ENCODE measurements at regions not wholly inside any gene's neighbourhood (a gene's known extent, or its start where the extent isn't known, plus 50 kb on each side); places are given as distances from the start of the nearest gene placed in this dataset.

DNA sequence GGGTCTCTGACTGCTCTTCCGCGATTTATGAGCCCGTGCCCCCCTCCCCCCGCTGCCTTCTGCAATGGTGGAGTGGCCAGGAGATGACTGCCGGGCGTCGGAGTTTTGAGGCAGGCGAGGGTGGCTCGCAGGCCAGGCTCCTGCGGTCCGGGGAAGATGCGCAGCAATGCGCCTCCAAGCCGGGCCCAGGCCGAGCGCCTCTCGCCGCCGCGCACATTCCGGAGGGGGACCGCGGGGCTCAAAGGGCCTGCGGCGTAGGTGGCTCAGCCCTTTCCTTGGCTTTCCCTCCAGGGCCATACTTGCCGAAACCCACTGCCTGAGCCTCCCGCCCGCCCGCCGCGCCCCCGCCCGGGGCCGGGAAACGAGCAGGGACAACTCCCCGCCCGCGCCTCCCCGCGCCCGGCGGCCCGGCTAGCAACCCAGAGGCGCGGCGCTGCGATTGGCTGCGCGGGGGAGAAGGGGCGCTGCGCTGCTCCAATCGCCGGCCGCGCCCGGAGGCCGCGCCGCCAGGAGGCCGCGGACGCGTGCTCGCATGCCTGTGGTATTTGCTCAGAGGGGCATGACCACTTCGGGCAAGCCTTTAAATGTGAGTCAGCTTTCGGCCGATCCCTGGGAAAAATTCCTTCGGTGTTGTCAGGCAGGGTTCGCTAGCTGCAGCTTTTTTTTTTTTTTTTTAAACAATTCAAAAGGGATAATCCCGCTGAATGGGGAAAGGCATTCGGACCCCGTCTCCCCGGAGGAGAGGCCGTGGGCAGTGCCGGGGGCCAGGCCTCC is 157.9 kb upstream of the PARP11 start:
- Histone ChIP-seq H4K20me1 (ENCODE audit: low read depth, low read length) (no peaks in the 10 kb centered on the region), H3K27ac (ENCODE audit: low read depth, low read length) (no peak overlapping the region), H3K79me2 (ENCODE audit: insufficient read depth, low read length) (no peaks in the 10 kb centered on the region), H3K27me3 (ENCODE audit: low read length) (no peaks in the 10 kb centered on the region), H3K9me2 (replicated peaks; ENCODE audit: insufficient read depth, low read length) (no peaks in the 10 kb centered on the region), H3K4me3 (ENCODE audit: insufficient read depth, low read length, poor library complexity, severe bottlenecking) (no peak overlapping the region), H3K4me2 (ENCODE audit: low read depth, low read length, poor library complexity, severe bottlenecking) (no peak overlapping the region), H2AFZ (ENCODE audit: low read depth, low read length, severe bottlenecking) (no peak overlapping the region), H3K36me3 (ENCODE audit: low read length) (no peaks in the 10 kb centered on the region), H3K9me3 (ENCODE audit: insufficient read depth, low read length) (no peaks in the 10 kb centered on the region), H3F3A (ENCODE audit: insufficient read depth) (no peaks in the 10 kb centered on the region), H3K9ac (ENCODE audit: low read length) (no peak overlapping the region)
- no peak for TF ChIP-seq EZH2phosphoT487 (conservative IDR thresholded peaks at IDR 0.05; ENCODE audit: low read length)
- TF ChIP-seq, protein P1, sequence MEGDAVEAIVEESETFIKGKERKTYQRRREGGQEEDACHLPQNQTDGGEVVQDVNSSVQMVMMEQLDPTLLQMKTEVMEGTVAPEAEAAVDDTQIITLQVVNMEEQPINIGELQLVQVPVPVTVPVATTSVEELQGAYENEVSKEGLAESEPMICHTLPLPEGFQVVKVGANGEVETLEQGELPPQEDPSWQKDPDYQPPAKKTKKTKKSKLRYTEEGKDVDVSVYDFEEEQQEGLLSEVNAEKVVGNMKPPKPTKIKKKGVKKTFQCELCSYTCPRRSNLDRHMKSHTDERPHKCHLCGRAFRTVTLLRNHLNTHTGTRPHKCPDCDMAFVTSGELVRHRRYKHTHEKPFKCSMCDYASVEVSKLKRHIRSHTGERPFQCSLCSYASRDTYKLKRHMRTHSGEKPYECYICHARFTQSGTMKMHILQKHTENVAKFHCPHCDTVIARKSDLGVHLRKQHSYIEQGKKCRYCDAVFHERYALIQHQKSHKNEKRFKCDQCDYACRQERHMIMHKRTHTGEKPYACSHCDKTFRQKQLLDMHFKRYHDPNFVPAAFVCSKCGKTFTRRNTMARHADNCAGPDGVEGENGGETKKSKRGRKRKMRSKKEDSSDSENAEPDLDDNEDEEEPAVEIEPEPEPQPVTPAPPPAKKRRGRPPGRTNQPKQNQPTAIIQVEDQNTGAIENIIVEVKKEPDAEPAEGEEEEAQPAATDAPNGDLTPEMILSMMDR (IDR thresholded peaks at IDR 0.05; ENCODE audit: insufficient read depth, low read length, poor library complexity, severe bottlenecking): no peak

DNA sequence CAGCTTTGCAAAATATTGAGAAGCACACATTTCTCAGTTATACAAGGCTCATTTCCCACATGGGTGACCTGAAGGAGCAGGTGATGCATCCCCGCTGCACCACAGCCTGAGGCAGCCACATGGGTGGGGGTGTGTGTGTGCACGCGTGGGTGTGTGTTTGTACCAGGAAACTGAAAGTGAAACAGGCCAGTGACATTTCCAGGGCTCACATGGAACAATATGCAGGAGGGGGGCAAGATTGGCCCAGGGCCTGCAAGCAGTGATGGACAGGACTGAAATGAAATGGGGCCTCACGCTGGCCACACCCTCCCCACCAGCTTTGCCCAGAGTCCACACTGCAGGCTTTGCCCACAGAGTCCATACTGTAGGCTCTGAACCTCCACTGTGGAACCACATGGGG is 154.2 kb upstream of the PARP11 start:
- H2AFZ ChIP-seq (ENCODE audit: low read depth, low read length, severe bottlenecking): no peak overlapping the region
- H3K9me3 ChIP-seq (ENCODE audit: insufficient read depth, low read length): no peaks in the 10 kb centered on the region
- no peaks in the 10 kb centered on the region for H3F3A ChIP-seq (ENCODE audit: insufficient read depth)
- H3K36me3 ChIP-seq (ENCODE audit: low read length): no peaks in the 10 kb centered on the region
- no peaks in the 10 kb centered on the region for H3K9me2 ChIP-seq (replicated peaks; ENCODE audit: insufficient read depth, low read length)
- H3K4me3 ChIP-seq (ENCODE audit: insufficient read depth, low read length, poor library complexity, severe bottlenecking): no peak overlapping the region
- TF ChIP-seq EZH2phosphoT487 (conservative IDR thresholded peaks at IDR 0.05; ENCODE audit: low read length): no peak
- TF ChIP-seq, protein P1 (IDR thresholded peaks at IDR 0.05; ENCODE audit: insufficient read depth, low read length, poor library complexity, severe bottlenecking): no peak
- no peaks in the 10 kb centered on the region for H3K27me3 ChIP-seq (ENCODE audit: low read length)
- H3K9ac ChIP-seq (ENCODE audit: low read length): no peak overlapping the region
- H3K4me2 ChIP-seq (ENCODE audit: low read depth, low read length, poor library complexity, severe bottlenecking): no peak overlapping the region
- H3K27ac ChIP-seq (ENCODE audit: low read depth, low read length): no peak overlapping the region
- H3K79me2 ChIP-seq (ENCODE audit: insufficient read depth, low read length): no peaks in the 10 kb centered on the region
- no peaks in the 10 kb centered on the region for H4K20me1 ChIP-seq (ENCODE audit: low read depth, low read length)

DNA sequence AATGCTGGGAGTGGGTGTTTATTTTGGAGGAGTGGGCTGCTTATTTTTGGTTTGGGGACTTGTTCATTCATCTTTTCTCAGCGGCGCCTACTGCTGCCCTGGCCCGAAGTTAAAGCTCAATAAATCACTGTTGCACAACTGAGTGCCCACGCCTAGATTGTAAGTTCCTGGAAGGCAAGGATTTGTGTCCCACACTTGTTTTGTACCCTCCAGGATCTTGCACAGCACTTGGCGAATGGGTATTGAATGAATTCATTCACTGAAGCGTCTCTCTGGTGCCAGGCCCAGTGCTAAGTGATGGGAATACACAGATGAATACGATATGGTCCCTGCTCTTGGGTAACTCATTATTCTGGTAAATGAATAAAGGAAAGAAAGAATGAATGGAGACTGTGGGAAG is 153.3 kb upstream of the PARP11 start:
- no peak overlapping the region for H3K4me3 ChIP-seq (ENCODE audit: insufficient read depth, low read length, poor library complexity, severe bottlenecking)
- H3F3A ChIP-seq (ENCODE audit: insufficient read depth): no peaks in the 10 kb centered on the region
- H3K27me3 ChIP-seq (ENCODE audit: low read length): no peaks in the 10 kb centered on the region
- H2AFZ ChIP-seq (ENCODE audit: low read depth, low read length, severe bottlenecking): no peak overlapping the region
- no peak overlapping the region for H3K9ac ChIP-seq (ENCODE audit: low read length)
- H3K4me2 ChIP-seq (ENCODE audit: low read depth, low read length, poor library complexity, severe bottlenecking): no peak overlapping the region
- no peaks in the 10 kb centered on the region for H4K20me1 ChIP-seq (ENCODE audit: low read depth, low read length)
- H3K27ac ChIP-seq (ENCODE audit: low read depth, low read length): no peak overlapping the region
- TF ChIP-seq, protein P1 (IDR thresholded peaks at IDR 0.05; ENCODE audit: insufficient read depth, low read length, poor library complexity, severe bottlenecking): no peak
- no peak for TF ChIP-seq EZH2phosphoT487 (conservative IDR thresholded peaks at IDR 0.05; ENCODE audit: low read length)
- no peaks in the 10 kb centered on the region for H3K9me3 ChIP-seq (ENCODE audit: insufficient read depth, low read length)
- H3K9me2 ChIP-seq (replicated peaks; ENCODE audit: insufficient read depth, low read length): no peaks in the 10 kb centered on the region
- no peaks in the 10 kb centered on the region for H3K36me3 ChIP-seq (ENCODE audit: low read length)
- H3K79me2 ChIP-seq (ENCODE audit: insufficient read depth, low read length): no peaks in the 10 kb centered on the region

All from SU-DHL-6 (cell line).